Stomach (tissue), 4 donors: ENCODE measurements at regions not wholly inside any gene's neighbourhood (a gene's known extent, or its start where the extent isn't known, plus 50 kb on each side); places are given as distances from the start of the nearest gene placed in this dataset.

Experiments used
- EP300 ChIP-seq: sonication (generic); formaldehyde crosslinking; IDR thresholded peaks from one replicate; pipeline ENCODE4 v1.6.1; 2017; ENCODE audit warnings: antibody characterized with exemption
- TF ChIP-seq, protein P1 (sequence below), 7 experiments: fragments of 450-650 bp in 4 of 7; fragments of 200-600 bp in 3 of 7; sonication (generic) in 3 of 7; IDR thresholded peaks; one replicate each; pipeline ENCODE4 v1.5.1; 2016 to 2019; ENCODE audit warnings: antibody characterized with exemption in 7 of 7, control low read depth in 2 of 7, mild to moderate bottlenecking in 1 of 7

DNA sequence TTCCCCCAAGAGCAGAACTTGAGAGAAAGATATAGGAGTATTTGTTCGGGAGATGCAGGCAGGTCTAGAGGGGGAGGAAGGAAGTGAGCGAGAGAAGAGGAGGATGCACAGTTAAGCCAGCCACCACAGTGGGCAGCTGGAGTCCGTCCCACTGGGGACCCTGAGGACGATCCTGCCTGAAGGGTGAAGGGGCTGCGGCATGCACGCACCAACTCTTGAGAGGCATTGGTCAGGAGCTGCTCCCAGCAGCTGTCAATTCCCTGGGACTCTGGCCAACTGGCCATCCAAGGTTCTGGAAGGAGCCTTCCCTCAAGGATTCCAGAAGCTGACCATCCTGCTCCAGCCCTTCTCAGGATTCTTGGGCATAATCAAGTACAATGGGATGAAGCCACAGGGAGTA lies 246.9 kb downstream of the MATN1 start:
- TF ChIP-seq EP300 = no peak
- TF ChIP-seq, protein P1, sequence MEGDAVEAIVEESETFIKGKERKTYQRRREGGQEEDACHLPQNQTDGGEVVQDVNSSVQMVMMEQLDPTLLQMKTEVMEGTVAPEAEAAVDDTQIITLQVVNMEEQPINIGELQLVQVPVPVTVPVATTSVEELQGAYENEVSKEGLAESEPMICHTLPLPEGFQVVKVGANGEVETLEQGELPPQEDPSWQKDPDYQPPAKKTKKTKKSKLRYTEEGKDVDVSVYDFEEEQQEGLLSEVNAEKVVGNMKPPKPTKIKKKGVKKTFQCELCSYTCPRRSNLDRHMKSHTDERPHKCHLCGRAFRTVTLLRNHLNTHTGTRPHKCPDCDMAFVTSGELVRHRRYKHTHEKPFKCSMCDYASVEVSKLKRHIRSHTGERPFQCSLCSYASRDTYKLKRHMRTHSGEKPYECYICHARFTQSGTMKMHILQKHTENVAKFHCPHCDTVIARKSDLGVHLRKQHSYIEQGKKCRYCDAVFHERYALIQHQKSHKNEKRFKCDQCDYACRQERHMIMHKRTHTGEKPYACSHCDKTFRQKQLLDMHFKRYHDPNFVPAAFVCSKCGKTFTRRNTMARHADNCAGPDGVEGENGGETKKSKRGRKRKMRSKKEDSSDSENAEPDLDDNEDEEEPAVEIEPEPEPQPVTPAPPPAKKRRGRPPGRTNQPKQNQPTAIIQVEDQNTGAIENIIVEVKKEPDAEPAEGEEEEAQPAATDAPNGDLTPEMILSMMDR (IDR thresholded peaks at IDR 0.05) = no peak
